Ovary (tissue), 3 donors: ENCODE measurements at regions not wholly inside any gene's neighbourhood (a gene's known extent, or its start where the extent isn't known, plus 50 kb on each side); places are given as distances from the start of the nearest gene placed in this dataset.

Experiments
- CTCF ChIP-seq, 3 donors: fragments of 450-650 bp in 2 of 3; fragments of 200-600 bp in 1 of 3; IDR thresholded peaks; one replicate each; pipeline versions ENCODE4 v1.5.1 to v1.8.0; 2016 to 2022; ENCODE audit warnings: antibody characterized with exemption in 3 of 3, mild to moderate bottlenecking in 1 of 3
- POLR2A ChIP-seq: fragments of 450-650 bp; IDR thresholded peaks from one replicate; pipeline ENCODE4 v1.6.1; 2017; ENCODE audit warnings: antibody characterized with exemption, mild to moderate bottlenecking, moderate library complexity
- donor health status: DM: no; HTN: no; CAD: no.

- TF ChIP-seq CTCF (IDR thresholded peaks at IDR 0.05) (no peak), POLR2A (no peak)
Observed at GRCh38 chr10:52410916-52411315, 96.8 kb downstream of the DKK1 start.
